Stimulated activated CD8-positive, alpha-beta memory T cell treated with anti-CD3 and anti-CD28 coated beads, Interleukin-7, amount 100 ng/mL, for 48 hours (primary cell): ENCODE measurements at regions not wholly inside any gene's neighbourhood (a gene's known extent, or its start where the extent isn't known, plus 50 kb on each side); places are given as distances from the start of the nearest gene placed in this dataset.
"Not testable (repeated sequence)": the region's sequence is repeated elsewhere in the genome, so short reads cannot be mapped to it uniquely, and the experiment has no call there.

Experiments used
- DNase-seq, 2 donors: peaks; one replicate each; pipeline ENCODE4 v3.0.0-alpha.2; 2020; ENCODE audit warnings: low read depth in 1 of 2; ENCODE audit errors: extremely low read depth in 1 of 2

- no peak for DNase-seq
These were observed 98.0 kb downstream of the SHANK2 start for GRCh38 chr11:71154261-71154805.

- no peak for DNase-seq
These were observed 99.4 kb downstream of the SHANK2 start for GRCh38 chr11:71153005-71153390.

- not testable (repeated sequence) for DNase-seq
These were observed 99.9 kb downstream of the SHANK2 start for GRCh38 chr11:71152312-71153004.

GRCh38 chr11:71151561-71151960 lies 100.8 kb downstream of the SHANK2 start:
- no peak for DNase-seq

GRCh38 chr11:71150859-71151258 lies 101.5 kb downstream of the SHANK2 start:
- DNase-seq = no peak

GRCh38 chr11:71148716-71149115 lies 103.7 kb downstream of the SHANK2 start:
- no peak for DNase-seq

- DNase-seq = no peak
These were observed 105.0 kb downstream of the SHANK2 start for GRCh38 chr11:71147331-71147730.

- no peak for DNase-seq
These were observed 105.5 kb downstream of the SHANK2 start for GRCh38 chr11:71146846-71147245.

GRCh38 chr11:71145988-71146824 lies 106.2 kb downstream of the SHANK2 start:
- DNase-seq = no peak

- DNase-seq = no peak
These were observed 107.0 kb downstream of the SHANK2 start for GRCh38 chr11:71145368-71145767.

- no peak for DNase-seq
These were observed 107.6 kb downstream of the SHANK2 start for GRCh38 chr11:71144736-71145135.

GRCh38 chr11:71144010-71144409 lies 108.4 kb downstream of the SHANK2 start:
- no peak for DNase-seq

- DNase-seq = no peak
These were observed 112.0 kb downstream of the SHANK2 start for GRCh38 chr11:71140206-71140919.

- DNase-seq = no peak
These were observed 112.7 kb downstream of the SHANK2 start for GRCh38 chr11:71139516-71140205.

GRCh38 chr11:71138737-71139425 lies 113.5 kb downstream of the SHANK2 start:
- DNase-seq = no peak

- DNase-seq = no peak
These were observed 115.0 kb downstream of the SHANK2 start for GRCh38 chr11:71137376-71137775.

- no peak for DNase-seq
These were observed 116.1 kb downstream of the SHANK2 start for GRCh38 chr11:71136095-71136845.

- no peak for DNase-seq
These were observed 117.3 kb downstream of the SHANK2 start for GRCh38 chr11:71135112-71135511.

GRCh38 chr11:71133946-71134345 lies 118.4 kb downstream of the SHANK2 start:
- DNase-seq = no peak
